Jurkat, Clone E6-1 (cell line): ENCODE measurements at regions not wholly inside any gene's neighbourhood (a gene's known extent, or its start where the extent isn't known, plus 50 kb on each side); places are given as distances from the start of the nearest gene placed in this dataset.

Source experiments
- DNase-seq: peaks from one replicate; pipeline ENCODE4 v3.0.0-alpha.2; 2011; ENCODE audit warnings: low read depth, low spot score
- H3K4me3 ChIP-seq: 2 replicates; pipeline ENCODE4 v1.5.1; 2011; ENCODE audit warnings: mild to moderate bottlenecking, low read length, control low read depth, moderate library complexity

GRCh38 chr4:22895482-22895881, 202.7 kb downstream of the GBA3 start:
- DNase-seq, result no peak
- H3K4me3 ChIP-seq, result no peak overlapping the region

- H3K4me3 ChIP-seq, result no peak overlapping the region
- DNase-seq, result no peak
Measured at GRCh38 chr4:22884157-22884556, 191.4 kb downstream of the GBA3 start.

- DNase-seq, result no peak
- no peak overlapping the region for H3K4me3 ChIP-seq
Measured at GRCh38 chr4:22881411-22881810, 188.7 kb downstream of the GBA3 start.

GRCh38 chr4:22877486-22878052, 184.8 kb downstream of the GBA3 start:
- H3K4me3 ChIP-seq, result no peak overlapping the region
- no peak for DNase-seq

- no peak for DNase-seq
- no peak overlapping the region for H3K4me3 ChIP-seq
Measured at GRCh38 chr4:22876270-22876669, 183.5 kb downstream of the GBA3 start.

GRCh38 chr4:22875587-22876257, 183.0 kb downstream of the GBA3 start:
- no peak overlapping the region for H3K4me3 ChIP-seq
- no peak for DNase-seq

GRCh38 chr4:22874334-22874912, 181.7 kb downstream of the GBA3 start:
- no peak for DNase-seq
- no peak overlapping the region for H3K4me3 ChIP-seq

- H3K4me3 ChIP-seq, result no peak overlapping the region
- DNase-seq, result no peak
Measured at GRCh38 chr4:22873899-22874298, 181.2 kb downstream of the GBA3 start.

GRCh38 chr4:22870847-22871449, 178.2 kb downstream of the GBA3 start:
- no peak overlapping the region for H3K4me3 ChIP-seq
- no peak for DNase-seq

- no peak for DNase-seq
- no peak overlapping the region for H3K4me3 ChIP-seq
Measured at GRCh38 chr4:22869235-22869634, 176.5 kb downstream of the GBA3 start.
